A549 (cell line): ENCODE measurements at regions not wholly inside any gene's neighbourhood (a gene's known extent, or its start where the extent isn't known, plus 50 kb on each side); places are given as distances from the start of the nearest gene placed in this dataset.

Experiments
- ATAC-seq, 2 experiments: fragments of 200-7000 bp in 1 of 2; fragments of >200 bp in 1 of 2; cut with Nextera tagmentation in 1 of 2; cut with Tn5 transposase in 1 of 2; 3 replicates each; pipeline versions ENCODE4 v1.8.0 to v1.9.1; 2018 to 2020; ENCODE audit warnings: mild to moderate bottlenecking in 1 of 2, moderate library complexity in 1 of 2
- CTCF ChIA-PET: fragments of 300-600 bp; sonication (Branson Sonifier 250); formaldehyde crosslinking; extraction: SDS; loops from one replicate; lab custom pipeline; 2021; ENCODE audit warnings: antibody characterized with exemption, inconsistent platforms; lab: Yijun Ruan, JAX
- POLR2A ChIA-PET: fragments of 350-600 bp; formaldehyde crosslinking; extraction: SDS; loops from one replicate; lab custom pipeline; 2021; ENCODE audit warnings: antibody characterized with exemption, inconsistent platforms; lab: Yijun Ruan, JAX
- DNase-seq, 2 experiments: peaks; one replicate each; pipeline versions ENCODE4 v3.0.0 to v3.0.0-alpha.2; 2011 to 2016; ENCODE audit warnings: low read depth in 1 of 2, low spot score in 1 of 2
- FAIRE-seq: peaks from 2 replicates; lab custom pipeline; 2011; peaks lifted over from hg19 to GRCh38; lab: Jason Lieb, UNC
- H3K27ac ChIP-seq, 2 experiments: fragments of >200 bp; sonication (Bioruptor Twin); formaldehyde crosslinking; 3 replicates each; pipeline ENCODE4 v1.5.1; 2016 to 2017
- H3K4me1 ChIP-seq: fragments of >200 bp; sonication (Bioruptor Twin); formaldehyde crosslinking; 3 replicates; pipeline ENCODE4 v1.6.1; 2016
- H3K4me2 ChIP-seq: fragments of >200 bp; sonication (Bioruptor Twin); formaldehyde crosslinking; 3 replicates; pipeline ENCODE4 v1.6.1; 2016
- H3K4me3 ChIP-seq: fragments of >200 bp; sonication (Bioruptor Twin); formaldehyde crosslinking; 3 replicates; pipeline ENCODE4 v1.5.1; 2016
- H3K9me3 ChIP-seq: fragments of >200 bp; sonication (Bioruptor Twin); formaldehyde crosslinking; 3 replicates; pipeline ENCODE4 v1.6.1; 2016
- CBX2 ChIP-seq: fragments of 200-600 bp; sonication (generic); IDR thresholded peaks from 2 replicates; pipeline ENCODE4 v1.6.1; 2016; ENCODE audit warnings: low read depth, mild to moderate bottlenecking, borderline replicate concordance
- CBX8 ChIP-seq: fragments of 200-600 bp; sonication (generic); IDR thresholded peaks from 2 replicates; pipeline ENCODE4 v1.6.1; 2016
- E2F6 ChIP-seq: IDR thresholded peaks from 2 replicates; pipeline ENCODE4 v1.6.1; 2012; ENCODE audit warnings: low read depth, borderline replicate concordance
- EHF ChIP-seq: fragments of 250-450 bp; sonication (Bioruptor Pico); IDR thresholded peaks from 2 replicates; pipeline ENCODE4 v1.5.0; 2020; ENCODE audit warnings: mild to moderate bottlenecking
- EHMT2 ChIP-seq: fragments of 200-600 bp; sonication (generic); IDR thresholded peaks from 2 replicates; pipeline ENCODE4 v1.6.1; 2016; ENCODE audit warnings: antibody characterized with exemption, low read depth, mild to moderate bottlenecking, moderate library complexity
- EP300 ChIP-seq, 2 experiments: fragments of >200 bp; sonication (Bioruptor Twin); formaldehyde crosslinking; IDR thresholded peaks; 2 replicates in 1 of 2; 3 replicates in 1 of 2; pipeline ENCODE4 v1.6.1; 2016 to 2017
- ESRRA ChIP-seq: fragments of 150-350 bp; IDR thresholded peaks from 2 replicates; pipeline ENCODE4 v1.6.1; 2014; ENCODE audit warnings: mild to moderate bottlenecking, low read length, borderline replicate concordance
- FOSL2 ChIP-seq, 2 experiments: fragments of 450-650 bp in 1 of 2; fragments of >200 bp in 1 of 2; sonication (Bioruptor Twin) in 1 of 2; formaldehyde crosslinking; IDR thresholded peaks; 2 replicates each; pipeline versions ENCODE4 v1.5.0 to v1.6.1; 2016 to 2020; ENCODE audit warnings: mild to moderate bottlenecking in 1 of 2, moderate library complexity in 1 of 2
- FOXS1 ChIP-seq: fragments of 250-450 bp; sonication (Bioruptor Pico); IDR thresholded peaks from 2 replicates; pipeline ENCODE4 v1.5.0; 2020; ENCODE audit warnings: mild to moderate bottlenecking, moderate library complexity
- GATA3 ChIP-seq: IDR thresholded peaks from 2 replicates; pipeline ENCODE4 v1.6.1; 2012; ENCODE audit warnings: borderline replicate concordance
- HDAC2 ChIP-seq: fragments of 200-600 bp; sonication (generic); IDR thresholded peaks from 2 replicates; pipeline ENCODE4 v1.6.1; 2016
- HEYL ChIP-seq: fragments of 250-450 bp; sonication (Bioruptor Pico); IDR thresholded peaks from 2 replicates; pipeline ENCODE4 v1.8.0; 2021; ENCODE audit warnings: mild to moderate bottlenecking, moderate library complexity
- HMGXB4 ChIP-seq: fragments of 250-450 bp; sonication (Bioruptor Pico); IDR thresholded peaks from 2 replicates; pipeline ENCODE4 v1.5.0; 2021; ENCODE audit warnings: mild to moderate bottlenecking, moderate library complexity, borderline replicate concordance
- HOXB13 ChIP-seq: fragments of 250-450 bp; sonication (Bioruptor Pico); IDR thresholded peaks from 2 replicates; pipeline ENCODE4 v1.5.0; 2020; ENCODE audit warnings: low read depth, mild to moderate bottlenecking, moderate library complexity
- HOXB5 ChIP-seq: fragments of 250-450 bp; sonication (Bioruptor Pico); IDR thresholded peaks from 2 replicates; pipeline ENCODE4 v1.5.0; 2020; ENCODE audit warnings: mild to moderate bottlenecking, moderate library complexity
- JUNB ChIP-seq: fragments of >200 bp; sonication (Bioruptor Twin); formaldehyde crosslinking; IDR thresholded peaks from 2 replicates; pipeline ENCODE4 v1.6.1; 2016
- KDM1A ChIP-seq: fragments of 200-600 bp; sonication (generic); IDR thresholded peaks from 2 replicates; pipeline ENCODE4 v1.6.1; 2016; ENCODE audit warnings: low read depth, mild to moderate bottlenecking
- MAZ ChIP-seq: fragments of 150-350 bp; IDR thresholded peaks from 2 replicates; pipeline ENCODE4 v1.6.1; 2014; ENCODE audit warnings: antibody characterized with exemption, low read depth, low read length, borderline replicate concordance
- NPAS2 ChIP-seq: fragments of 250-450 bp; sonication (Bioruptor Pico); IDR thresholded peaks from 2 replicates; pipeline ENCODE4 v1.8.0; 2022; ENCODE audit warnings: mild to moderate bottlenecking, moderate library complexity, borderline replicate concordance
- PHF8 ChIP-seq: fragments of 200-600 bp; sonication (generic); IDR thresholded peaks from 2 replicates; pipeline ENCODE4 v1.6.1; 2016; ENCODE audit warnings: low read depth, mild to moderate bottlenecking, antibody characterized with exemption, moderate library complexity, borderline replicate concordance
- POLR2A ChIP-seq: IDR thresholded peaks from 2 replicates; pipeline ENCODE4 v1.6.1; 2012; ENCODE audit warnings: mild to moderate bottlenecking, low read length
- RAD21 ChIP-seq, 2 experiments: fragments of >200 bp in 1 of 2; sonication (Bioruptor Twin) in 1 of 2; formaldehyde crosslinking in 1 of 2; IDR thresholded peaks in 1 of 2; conservative IDR thresholded peaks in 1 of 2; 2 replicates in 1 of 2; 3 replicates in 1 of 2; pipeline ENCODE4 v1.6.1; 2012 to 2018; ENCODE audit warnings: inconsistent platforms in 1 of 2
- RCOR1 ChIP-seq: fragments of 150-350 bp; IDR thresholded peaks from 2 replicates; pipeline ENCODE4 v1.6.1; 2014; ENCODE audit warnings: antibody characterized with exemption, low read length, low read depth
- RFX5 ChIP-seq: fragments of 450-650 bp; IDR thresholded peaks from 2 replicates; pipeline ENCODE4 v1.7.1; 2014; ENCODE audit warnings: antibody characterized with exemption, mild to moderate bottlenecking, moderate library complexity
- SMC3 ChIP-seq: fragments of >200 bp; sonication (Bioruptor Twin); formaldehyde crosslinking; IDR thresholded peaks from 3 replicates; pipeline ENCODE4 v1.6.1; 2018; ENCODE audit warnings: inconsistent platforms
- SREBF2 ChIP-seq: fragments of 450-650 bp; IDR thresholded peaks from 2 replicates; pipeline ENCODE4 v1.6.1; 2014; ENCODE audit warnings: mild to moderate bottlenecking, moderate library complexity
- TP53 ChIP-seq: fragments of 250-450 bp; sonication (Bioruptor Pico); IDR thresholded peaks from 2 replicates; pipeline ENCODE4 v1.5.0; 2021; ENCODE audit warnings: mild to moderate bottlenecking, moderate library complexity
- ZSCAN20 ChIP-seq: fragments of 250-450 bp; sonication (Bioruptor Pico); IDR thresholded peaks from 2 replicates; pipeline ENCODE4 v1.8.0; 2022; ENCODE audit warnings: mild to moderate bottlenecking, moderate library complexity
- WGBS: methylation state at CpG from one replicate; pipeline ENCODE4 v1.1.6; 2017; ENCODE audit errors: missing lambda C conversion rate; 5-methylcytosine and 5-hydroxymethylcytosine counted together
- TF ChIP-seq, protein P1 (sequence below): fragments of 250-450 bp; sonication (Bioruptor Pico); IDR thresholded peaks from 2 replicates; pipeline ENCODE4 v1.5.0; 2020; ENCODE audit warnings: low read depth, mild to moderate bottlenecking, moderate library complexity
- TF ChIP-seq, protein P2 (sequence below): IDR thresholded peaks from 2 replicates; pipeline ENCODE4 v1.6.1; 2012

GRCh38 chr7:109963741-109964140 is 1127.2 kb upstream of the LRRN3 start:
- Histone ChIP-seq H3K9me3 (no peaks in the 10 kb centered on the region), H3K4me3 (no peak overlapping the region), H3K4me2 (no peak overlapping the region), H3K4me1 (no peaks in the 10 kb centered on the region; the same call in 2 of the 3 replicates), H3K27ac (no peak overlapping the region)
- ChIA-PET POLR2A (no interaction called here), CTCF (interaction anchor here (1.2 kb wide), 3 partner anchors 11 to 17 kb away, joined by 3 read pairs; no protein-coding TSS in a partner anchor)
- no peak for TF ChIP-seq ESRRA
- TF ChIP-seq HMGXB4 (CRISPR knock-in tag): no peak
- no peak for TF ChIP-seq HDAC2
- no peak for TF ChIP-seq TP53
- TF ChIP-seq, protein P1, sequence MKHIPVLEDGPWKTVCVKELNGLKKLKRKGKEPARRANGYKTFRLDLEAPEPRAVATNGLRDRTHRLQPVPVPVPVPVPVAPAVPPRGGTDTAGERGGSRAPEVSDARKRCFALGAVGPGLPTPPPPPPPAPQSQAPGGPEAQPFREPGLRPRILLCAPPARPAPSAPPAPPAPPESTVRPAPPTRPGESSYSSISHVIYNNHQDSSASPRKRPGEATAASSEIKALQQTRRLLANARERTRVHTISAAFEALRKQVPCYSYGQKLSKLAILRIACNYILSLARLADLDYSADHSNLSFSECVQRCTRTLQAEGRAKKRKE (CRISPR knock-in tag): no peak
- no peak for FAIRE-seq
- no peak for DNase-seq
- no peak for ATAC-seq
- WGBS: 63% methylated on average over 3 of the region's 3 CpGs

GRCh38 chr7:109964780-109965179 is 1126.1 kb upstream of the LRRN3 start:
- H3K4me3 ChIP-seq: no peak overlapping the region
- ATAC-seq (peak; percentile 50 to 59; a peak in 3 of 6 replicates), FAIRE-seq (no peak), DNase-seq (peak in 1 of 2 experiments; percentile 43)
- no peak overlapping the region for H3K27ac ChIP-seq
- H3K9me3 ChIP-seq: no peaks in the 10 kb centered on the region
- ChIA-PET CTCF (interaction anchor here (1.2 kb wide), 2 partner anchors 12 to 14 kb away, joined by 3 read pairs; no protein-coding TSS in a partner anchor), POLR2A (no interaction called here)
- 8% methylated on average over 2 of the region's 2 CpGs for WGBS
- no peak overlapping the region for H3K4me2 ChIP-seq
- no peaks in the 10 kb centered on the region; the same call in 2 of the 3 replicates for H3K4me1 ChIP-seq
- no peak for TF ChIP-seq EHF (CRISPR knock-in tag)
- no peak for TF ChIP-seq JUNB
- TF ChIP-seq EP300 (IDR thresholded peaks at IDR 0.05): no peak
- TF ChIP-seq HEYL (CRISPR knock-in tag): no peak
- no peak for TF ChIP-seq FOXS1
- TF ChIP-seq RFX5: no peak
- TF ChIP-seq HDAC2: no peak
- no peak for TF ChIP-seq CBX2
- TF ChIP-seq HOXB13 (CRISPR knock-in tag): no peak
- no peak for TF ChIP-seq KDM1A
- no peak for TF ChIP-seq E2F6
- TF ChIP-seq NPAS2 (CRISPR knock-in tag): no peak
- TF ChIP-seq RAD21 (conservative IDR thresholded peaks at IDR 0.05 in 1 of 2, IDR thresholded peaks at IDR 0.05 in 1 of 2): no peak
- TF ChIP-seq SMC3: no peak
- no peak for TF ChIP-seq SREBF2

GRCh38 chr7:109967406-109967805 is 1123.5 kb upstream of the LRRN3 start:
- H3K4me2 ChIP-seq: no peak overlapping the region
- no peak overlapping the region for H3K4me3 ChIP-seq
- no peak for ATAC-seq
- no peaks in the 10 kb centered on the region; the same call in 2 of the 3 replicates for H3K4me1 ChIP-seq
- no peak for FAIRE-seq
- POLR2A ChIA-PET: no interaction called here
- CTCF ChIA-PET: no interaction called here
- H3K9me3 ChIP-seq: peaks cover 4% of the 10 kb centered on the region; the same call in 2 of the 3 replicates
- no peak overlapping the region for H3K27ac ChIP-seq
- DNase-seq: no peak
- TF ChIP-seq GATA3 (no peak), RAD21 (conservative IDR thresholded peaks at IDR 0.05 in 1 of 2, IDR thresholded peaks at IDR 0.05 in 1 of 2) (no peak), HMGXB4 (CRISPR knock-in tag) (no peak), HOXB13 (CRISPR knock-in tag) (no peak), PHF8 (no peak), SMC3 (no peak), ZSCAN20 (CRISPR knock-in tag) (no peak), FOSL2 (IDR thresholded peaks at IDR 0.05) (no peak), FOSL2 (CRISPR knock-in tag; IDR thresholded peaks at IDR 0.05) (no peak), HOXB5 (CRISPR knock-in tag) (no peak), E2F6 (no peak), RCOR1 (no peak), CBX8 (no peak), POLR2A (no peak), EHMT2 (no peak), EHF (CRISPR knock-in tag) (no peak), TP53 (no peak), MAZ (no peak)
- TF ChIP-seq, protein P2, sequence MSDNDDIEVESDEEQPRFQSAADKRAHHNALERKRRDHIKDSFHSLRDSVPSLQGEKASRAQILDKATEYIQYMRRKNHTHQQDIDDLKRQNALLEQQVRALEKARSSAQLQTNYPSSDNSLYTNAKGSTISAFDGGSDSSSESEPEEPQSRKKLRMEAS: no peak
